MG63 (cell line): ENCODE measurements at regions not wholly inside any gene's neighbourhood (a gene's known extent, or its start where the extent isn't known, plus 50 kb on each side); places are given as distances from the start of the nearest gene placed in this dataset.
"Not testable (repeated sequence)": the region's sequence is repeated elsewhere in the genome, so short reads cannot be mapped to it uniquely, and the experiment has no call there.

Experiments used
- DNase-seq: peaks from one replicate; pipeline ENCODE4 v3.0.0-alpha.2; 2020
- H3K27me3 ChIP-seq: fragments of 250-450 bp; sonication (Bioruptor Pico); 2 replicates; pipeline ENCODE4 v1.5.1; 2020; ENCODE audit warnings: mild to moderate bottlenecking, moderate library complexity
- H3K36me3 ChIP-seq: fragments of 250-450 bp; sonication (Bioruptor Pico); 2 replicates; pipeline ENCODE4 v1.5.1; 2020; ENCODE audit warnings: mild to moderate bottlenecking, moderate library complexity
- H3K4me3 ChIP-seq: fragments of 250-450 bp; sonication (Bioruptor Pico); 2 replicates; pipeline ENCODE4 v1.5.1; 2020; ENCODE audit warnings: mild to moderate bottlenecking, moderate library complexity
- H3K9me3 ChIP-seq: fragments of 250-450 bp; sonication (Bioruptor Pico); 2 replicates; pipeline ENCODE4 v1.5.1; 2020; ENCODE audit warnings: mild to moderate bottlenecking, moderate library complexity

GRCh38 chr18:14946741-14947470 lies 198.9 kb downstream of the ANKRD30B start:
- not testable (repeated sequence) for DNase-seq, H3K4me3 ChIP-seq, H3K27me3 ChIP-seq, H3K36me3 ChIP-seq, H3K9me3 ChIP-seq

- no peaks in the 10 kb centered on the region for H3K27me3 ChIP-seq
- peak; percentile 91 for DNase-seq
- H3K9me3 ChIP-seq, result no peaks in the 10 kb centered on the region
- no peak overlapping the region for H3K4me3 ChIP-seq
- no peaks in the 10 kb centered on the region for H3K36me3 ChIP-seq
Observed at GRCh38 chr18:14947482-14948162, 199.7 kb downstream of the ANKRD30B start.

GRCh38 chr18:14948163-14948540 lies 200.2 kb downstream of the ANKRD30B start:
- H3K9me3 ChIP-seq, result no peaks in the 10 kb centered on the region
- no peaks in the 10 kb centered on the region for H3K36me3 ChIP-seq
- no peak overlapping the region for H3K4me3 ChIP-seq
- no peak for DNase-seq
- H3K27me3 ChIP-seq, result no peaks in the 10 kb centered on the region

- H3K36me3 ChIP-seq, result no peaks in the 10 kb centered on the region; the same call in 1 of the 2 replicates
- peaks cover under 1% of the 10 kb centered on the region; the same call in 1 of the 2 replicates for H3K9me3 ChIP-seq
- no peaks in the 10 kb centered on the region for H3K27me3 ChIP-seq
- DNase-seq, result peak; percentile 57
- no peak overlapping the region for H3K4me3 ChIP-seq
Observed at GRCh38 chr18:14949800-14950664, 202.1 kb downstream of the ANKRD30B start.

- DNase-seq, H3K9me3 ChIP-seq, H3K4me3 ChIP-seq, H3K27me3 ChIP-seq, H3K36me3 ChIP-seq: not testable (repeated sequence)
Observed at GRCh38 chr18:14952444-14953077, 204.6 kb downstream of the ANKRD30B start.

GRCh38 chr18:14958701-14959100 lies 210.7 kb downstream of the ANKRD30B start:
- Histone ChIP-seq H3K4me3 (no peak overlapping the region), H3K9me3 (peaks cover 8% of the 10 kb centered on the region), H3K27me3 (no peaks in the 10 kb centered on the region), H3K36me3 (peaks cover 13% of the 10 kb centered on the region)
- no peak for DNase-seq

GRCh38 chr18:14959550-14959949 lies 211.6 kb downstream of the ANKRD30B start:
- H3K4me3 ChIP-seq, result no peak overlapping the region
- no peak for DNase-seq
- peaks cover 15% of the 10 kb centered on the region for H3K36me3 ChIP-seq
- no peaks in the 10 kb centered on the region for H3K27me3 ChIP-seq
- peaks cover 8% of the 10 kb centered on the region for H3K9me3 ChIP-seq

- no peak overlapping the region for H3K4me3 ChIP-seq
- no peaks in the 10 kb centered on the region for H3K27me3 ChIP-seq
- H3K36me3 ChIP-seq, result peaks cover 31% of the 10 kb centered on the region
- no peaks in the 10 kb centered on the region for H3K9me3 ChIP-seq
- DNase-seq, result no peak
Observed at GRCh38 chr18:14961991-14962390, 214.0 kb downstream of the ANKRD30B start.

- no peak for DNase-seq
- no peaks in the 10 kb centered on the region for H3K27me3 ChIP-seq
- H3K9me3 ChIP-seq, result no peaks in the 10 kb centered on the region
- H3K36me3 ChIP-seq, result peaks cover 31% of the 10 kb centered on the region
- no peak overlapping the region for H3K4me3 ChIP-seq
Observed at GRCh38 chr18:14962626-14963025, 214.7 kb downstream of the ANKRD30B start.

GRCh38 chr18:14963246-14963645 lies 215.3 kb downstream of the ANKRD30B start:
- Histone ChIP-seq H3K36me3 (peaks cover 36% of the 10 kb centered on the region), H3K27me3 (no peaks in the 10 kb centered on the region), H3K9me3 (no peaks in the 10 kb centered on the region), H3K4me3 (no peak overlapping the region)
- DNase-seq, result no peak

GRCh38 chr18:14964002-14964401 lies 216.0 kb downstream of the ANKRD30B start:
- Histone ChIP-seq H3K9me3 (no peaks in the 10 kb centered on the region), H3K36me3 (peaks cover 33% of the 10 kb centered on the region), H3K4me3 (no peak overlapping the region), H3K27me3 (no peaks in the 10 kb centered on the region)
- DNase-seq, result no peak

- no peaks in the 10 kb centered on the region for H3K27me3 ChIP-seq
Observed at GRCh38 chr18:14964406-14964805, 216.4 kb downstream of the ANKRD30B start.

GRCh38 chr18:14964976-14965375 lies 217.0 kb downstream of the ANKRD30B start:
- DNase-seq, H3K4me3 ChIP-seq, H3K27me3 ChIP-seq, H3K9me3 ChIP-seq: not testable (repeated sequence)
- peaks cover 27% of the 10 kb centered on the region for H3K36me3 ChIP-seq

More at GRCh38 chr18:14964406-14964805, 216.4 kb downstream of the ANKRD30B start:
- no peak for DNase-seq
- Histone ChIP-seq H3K9me3 (no peaks in the 10 kb centered on the region), H3K36me3 (peaks cover 32% of the 10 kb centered on the region), H3K4me3 (no peak overlapping the region)

- no peak for DNase-seq
- no peak overlapping the region for H3K4me3 ChIP-seq
- peaks cover 27% of the 10 kb centered on the region for H3K36me3 ChIP-seq
- no peaks in the 10 kb centered on the region for H3K27me3 ChIP-seq
- H3K9me3 ChIP-seq, result no peaks in the 10 kb centered on the region
Observed at GRCh38 chr18:14965553-14965952, 217.6 kb downstream of the ANKRD30B start.

- DNase-seq, H3K27me3 ChIP-seq, H3K9me3 ChIP-seq, H3K4me3 ChIP-seq: not testable (repeated sequence)
- H3K36me3 ChIP-seq, result peaks cover 27% of the 10 kb centered on the region
Observed at GRCh38 chr18:14967246-14967645, 219.3 kb downstream of the ANKRD30B start.

- Histone ChIP-seq H3K9me3 (no peaks in the 10 kb centered on the region), H3K36me3 (peaks cover 24% of the 10 kb centered on the region), H3K27me3 (no peaks in the 10 kb centered on the region), H3K4me3 (peak overlapping the region; percentile 49)
- DNase-seq, result no peak
Observed at GRCh38 chr18:14969500-14969899, 221.5 kb downstream of the ANKRD30B start.

- DNase-seq, result peak; percentile 92
- peaks cover 22% of the 10 kb centered on the region for H3K36me3 ChIP-seq
- H3K4me3 ChIP-seq, result peak overlapping the region; percentile 49
Observed at GRCh38 chr18:14970027-14970426, 222.1 kb downstream of the ANKRD30B start.

More at GRCh38 chr18:14970027-14970426, 222.1 kb downstream of the ANKRD30B start:
- no peaks in the 10 kb centered on the region for H3K27me3 ChIP-seq
- H3K9me3 ChIP-seq, result no peaks in the 10 kb centered on the region
